RPMI8226 (cell line): ENCODE measurements at regions not wholly inside any gene's neighbourhood (a gene's known extent, or its start where the extent isn't known, plus 50 kb on each side); places are given as distances from the start of the nearest gene placed in this dataset.
"Not testable (repeated sequence)": the region's sequence is repeated elsewhere in the genome, so short reads cannot be mapped to it uniquely, and the experiment has no call there.

ENCODE experiments used
- DNase-seq: peaks from one replicate; pipeline ENCODE4 v3.0.0-alpha.2; 2015

- DNase-seq = no peak
Observed at GRCh38 chr6:15090145-15090579, 155.7 kb upstream of the JARID2 start.

- DNase-seq = no peak
Observed at GRCh38 chr6:15090745-15091384, 155.0 kb upstream of the JARID2 start.

GRCh38 chr6:15096894-15097837 lies 148.7 kb upstream of the JARID2 start:
- DNase-seq = no peak

- no peak for DNase-seq
Observed at GRCh38 chr6:15101130-15101529, 144.7 kb upstream of the JARID2 start.

- DNase-seq = no peak
Observed at GRCh38 chr6:15102241-15102640, 143.6 kb upstream of the JARID2 start.

GRCh38 chr6:15106958-15107643 lies 138.8 kb upstream of the JARID2 start:
- no peak for DNase-seq

GRCh38 chr6:15107644-15108382 lies 138.1 kb upstream of the JARID2 start:
- DNase-seq = no peak

GRCh38 chr6:15108383-15108715 lies 137.5 kb upstream of the JARID2 start:
- no peak for DNase-seq

GRCh38 chr6:15109338-15110090 lies 136.4 kb upstream of the JARID2 start:
- DNase-seq = no peak

GRCh38 chr6:15110726-15111354 lies 135.0 kb upstream of the JARID2 start:
- no peak for DNase-seq

GRCh38 chr6:15111576-15111975 lies 134.3 kb upstream of the JARID2 start:
- not testable (repeated sequence) for DNase-seq

- no peak for DNase-seq
Observed at GRCh38 chr6:15113587-15113986, 132.3 kb upstream of the JARID2 start.

- peak; percentile 48 for DNase-seq
Observed at GRCh38 chr6:15114061-15114460, 131.8 kb upstream of the JARID2 start.

- no peak for DNase-seq
Observed at GRCh38 chr6:15116889-15117288, 129.0 kb upstream of the JARID2 start.

- no peak for DNase-seq
Observed at GRCh38 chr6:15121443-15121842, 124.4 kb upstream of the JARID2 start.

- no peak for DNase-seq
Observed at GRCh38 chr6:15121977-15122550, 123.8 kb upstream of the JARID2 start.

GRCh38 chr6:15129887-15130286 lies 116.0 kb upstream of the JARID2 start:
- no peak for DNase-seq

GRCh38 chr6:15131234-15131633 lies 114.6 kb upstream of the JARID2 start:
- DNase-seq = no peak

GRCh38 chr6:15131651-15132061 lies 114.2 kb upstream of the JARID2 start:
- no peak for DNase-seq

- no peak for DNase-seq
Observed at GRCh38 chr6:15132167-15132566, 113.7 kb upstream of the JARID2 start.
